Mucosa of rectum (tissue), 2 donors: ENCODE measurements at regions not wholly inside any gene's neighbourhood (a gene's known extent, or its start where the extent isn't known, plus 50 kb on each side); places are given as distances from the start of the nearest gene placed in this dataset.
"Not testable (repeated sequence)": the region's sequence is repeated elsewhere in the genome, so short reads cannot be mapped to it uniquely, and the experiment has no call there.

Source experiments
- H3K27ac ChIP-seq, 2 donors: one replicate each; pipeline ENCODE4 v1.7.0; 2013; ENCODE audit warnings: inconsistent platforms in 2 of 2, low read depth in 2 of 2, low read length in 2 of 2
- H3K27me3 ChIP-seq, 2 donors: one replicate each; pipeline ENCODE4 v1.7.0; 2013; ENCODE audit warnings: low read length in 2 of 2; ENCODE audit not compliant: control insufficient read depth in 2 of 2, insufficient read depth in 2 of 2
- H3K36me3 ChIP-seq, 2 donors: one replicate each; pipeline ENCODE4 v1.7.0; 2013; ENCODE audit warnings: low read length in 2 of 2; ENCODE audit not compliant: control insufficient read depth in 2 of 2, insufficient read depth in 2 of 2
- H3K4me1 ChIP-seq, 2 donors: one replicate each; pipeline ENCODE4 v1.7.0; 2013; ENCODE audit warnings: low read length in 2 of 2, mild to moderate bottlenecking in 1 of 2; ENCODE audit not compliant: control insufficient read depth in 2 of 2, insufficient read depth in 2 of 2
- H3K4me3 ChIP-seq, 2 donors: one replicate each; pipeline ENCODE4 v1.7.0; 2013; ENCODE audit warnings: low read length in 2 of 2
- H3K9ac ChIP-seq, 2 donors: one replicate each; pipeline ENCODE4 v1.7.0; 2013; ENCODE audit warnings: low read length in 2 of 2, low read depth in 1 of 2, mild to moderate bottlenecking in 1 of 2
- H3K9me3 ChIP-seq, 2 donors: one replicate each; pipeline ENCODE4 v1.7.0; 2013; ENCODE audit warnings: low read length in 2 of 2; ENCODE audit not compliant: control insufficient read depth in 2 of 2
- donor health status: healthy.
- donor health status: Normal muscosa, but diverticular disease.

GRCh38 chr21:14009238-14009981 is 201.3 kb downstream of the LIPI start:
- not testable (repeated sequence) for H3K4me3 ChIP-seq, H3K27ac ChIP-seq, H3K4me1 ChIP-seq, H3K27me3 ChIP-seq, H3K9me3 ChIP-seq, H3K9ac ChIP-seq, H3K36me3 ChIP-seq

- H3K4me3 ChIP-seq, H3K9ac ChIP-seq, H3K27ac ChIP-seq, H3K4me1 ChIP-seq, H3K9me3 ChIP-seq, H3K36me3 ChIP-seq, H3K27me3 ChIP-seq: not testable (repeated sequence)
Measured at GRCh38 chr21:14008436-14008835, 202.3 kb downstream of the LIPI start.

- H3K4me1 ChIP-seq, H3K27ac ChIP-seq, H3K9me3 ChIP-seq, H3K36me3 ChIP-seq, H3K4me3 ChIP-seq, H3K9ac ChIP-seq, H3K27me3 ChIP-seq: not testable (repeated sequence)
Measured at GRCh38 chr21:14008006-14008405, 202.7 kb downstream of the LIPI start.

- H3K9ac ChIP-seq, H3K4me1 ChIP-seq, H3K9me3 ChIP-seq, H3K36me3 ChIP-seq, H3K27me3 ChIP-seq, H3K27ac ChIP-seq, H3K4me3 ChIP-seq: not testable (repeated sequence)
Measured at GRCh38 chr21:14006144-14006543, 204.6 kb downstream of the LIPI start.

- not testable (repeated sequence) for H3K36me3 ChIP-seq, H3K27ac ChIP-seq, H3K27me3 ChIP-seq
Measured at GRCh38 chr21:13986996-13987958, 223.5 kb downstream of the LIPI start.

GRCh38 chr21:13985865-13986863 is 224.6 kb downstream of the LIPI start:
- H3K4me1 ChIP-seq, H3K27me3 ChIP-seq, H3K36me3 ChIP-seq, H3K9ac ChIP-seq, H3K27ac ChIP-seq, H3K4me3 ChIP-seq, H3K9me3 ChIP-seq: not testable (repeated sequence)

More at GRCh38 chr21:13986996-13987958, 223.5 kb downstream of the LIPI start:
- not testable (repeated sequence) for H3K9me3 ChIP-seq, H3K4me1 ChIP-seq, H3K9ac ChIP-seq, H3K4me3 ChIP-seq

GRCh38 chr21:13985137-13985864 is 225.5 kb downstream of the LIPI start:
- not testable (repeated sequence) for H3K4me1 ChIP-seq, H3K27me3 ChIP-seq, H3K9ac ChIP-seq, H3K27ac ChIP-seq, H3K9me3 ChIP-seq, H3K36me3 ChIP-seq, H3K4me3 ChIP-seq

GRCh38 chr21:13984728-13985127 is 226.0 kb downstream of the LIPI start:
- not testable (repeated sequence) for H3K9ac ChIP-seq, H3K9me3 ChIP-seq, H3K27ac ChIP-seq, H3K27me3 ChIP-seq, H3K4me3 ChIP-seq, H3K36me3 ChIP-seq, H3K4me1 ChIP-seq

GRCh38 chr21:13981176-13982087 is 229.3 kb downstream of the LIPI start:
- not testable (repeated sequence) for H3K9me3 ChIP-seq, H3K4me1 ChIP-seq, H3K9ac ChIP-seq, H3K36me3 ChIP-seq, H3K27me3 ChIP-seq, H3K4me3 ChIP-seq, H3K27ac ChIP-seq
